ENCODE measurements at regions not wholly inside any gene's neighbourhood (a gene's known extent, or its start where the extent isn't known, plus 50 kb on each side); places are given as distances from the start of the nearest gene placed in this dataset.
A peak's percentile ranks its signal among the peaks of the same experiment; 100 is the strongest.

DNA sequence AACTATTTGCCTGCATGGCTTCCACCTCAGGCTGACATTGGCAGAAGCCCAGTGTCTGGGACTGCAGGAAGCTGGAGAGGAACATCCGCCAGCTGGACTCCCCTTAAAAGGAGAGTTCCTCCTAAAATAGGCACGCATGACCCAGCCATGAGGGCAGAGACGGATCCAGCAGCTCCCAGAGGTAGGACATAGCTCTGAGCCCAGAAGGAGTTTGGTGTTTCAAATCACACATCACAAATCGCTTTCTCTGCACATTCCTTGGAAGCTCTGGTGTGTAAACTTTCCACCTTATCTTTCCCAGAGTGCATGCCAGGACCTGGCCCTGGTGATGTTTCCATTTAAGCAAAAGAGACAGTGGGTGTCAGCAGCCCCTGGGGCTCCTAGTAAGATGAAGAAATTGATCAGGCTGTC is 231.1 kb upstream of the CDH5 start:
- H3K4me1 ChIP-seq (ENCODE audit: control insufficient read depth, insufficient read depth, low read length), result peaks cover 8% of the 10 kb centered on the region
- H3K9me3 ChIP-seq (ENCODE audit: control insufficient read depth, insufficient read depth, low read length), result no peaks in the 10 kb centered on the region
- H3K4me3 ChIP-seq (ENCODE audit: low read depth, low read length), result no peak overlapping the region
- H3K36me3 ChIP-seq (ENCODE audit: control insufficient read depth, insufficient read depth, low read length), result no peaks in the 10 kb centered on the region
- no peak overlapping the region for H3K27ac ChIP-seq (ENCODE audit: low read depth, low read length)
- H3K9ac ChIP-seq (ENCODE audit: low read depth, low read length), result no peak overlapping the region
- no peaks in the 10 kb centered on the region for H3K27me3 ChIP-seq (ENCODE audit: control insufficient read depth, insufficient read depth, low read length)

DNA sequence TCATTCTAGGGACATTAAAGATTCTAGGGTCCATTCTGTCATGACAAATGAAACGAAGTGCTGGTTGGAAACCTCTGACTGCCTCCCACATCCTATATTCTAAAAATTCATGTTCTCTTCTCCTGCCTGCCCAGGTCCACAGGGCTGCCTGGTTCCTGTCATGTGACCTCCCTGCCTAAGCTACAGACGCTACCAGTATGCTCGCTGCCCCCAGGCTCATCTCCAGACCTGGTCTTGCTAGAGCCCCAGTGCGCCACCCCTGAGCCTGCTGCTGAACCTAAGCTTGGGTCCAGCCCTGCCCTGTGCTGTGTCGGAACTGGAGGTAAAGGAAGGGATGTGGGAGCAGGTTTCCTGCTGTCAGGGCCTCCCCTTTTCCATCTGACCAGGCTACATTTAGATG is 231.6 kb upstream of the CDH5 start:
- H3K27me3 ChIP-seq (ENCODE audit: control insufficient read depth, insufficient read depth, low read length), result no peaks in the 10 kb centered on the region
- no peaks in the 10 kb centered on the region for H3K9me3 ChIP-seq (ENCODE audit: control insufficient read depth, insufficient read depth, low read length)
- no peak overlapping the region for H3K9ac ChIP-seq (ENCODE audit: low read depth, low read length)
- H3K36me3 ChIP-seq (ENCODE audit: control insufficient read depth, insufficient read depth, low read length), result no peaks in the 10 kb centered on the region
- H3K27ac ChIP-seq (ENCODE audit: low read depth, low read length), result no peak overlapping the region
- H3K4me1 ChIP-seq (ENCODE audit: control insufficient read depth, insufficient read depth, low read length), result peaks cover 11% of the 10 kb centered on the region
- no peak overlapping the region for H3K4me3 ChIP-seq (ENCODE audit: low read depth, low read length)

DNA sequence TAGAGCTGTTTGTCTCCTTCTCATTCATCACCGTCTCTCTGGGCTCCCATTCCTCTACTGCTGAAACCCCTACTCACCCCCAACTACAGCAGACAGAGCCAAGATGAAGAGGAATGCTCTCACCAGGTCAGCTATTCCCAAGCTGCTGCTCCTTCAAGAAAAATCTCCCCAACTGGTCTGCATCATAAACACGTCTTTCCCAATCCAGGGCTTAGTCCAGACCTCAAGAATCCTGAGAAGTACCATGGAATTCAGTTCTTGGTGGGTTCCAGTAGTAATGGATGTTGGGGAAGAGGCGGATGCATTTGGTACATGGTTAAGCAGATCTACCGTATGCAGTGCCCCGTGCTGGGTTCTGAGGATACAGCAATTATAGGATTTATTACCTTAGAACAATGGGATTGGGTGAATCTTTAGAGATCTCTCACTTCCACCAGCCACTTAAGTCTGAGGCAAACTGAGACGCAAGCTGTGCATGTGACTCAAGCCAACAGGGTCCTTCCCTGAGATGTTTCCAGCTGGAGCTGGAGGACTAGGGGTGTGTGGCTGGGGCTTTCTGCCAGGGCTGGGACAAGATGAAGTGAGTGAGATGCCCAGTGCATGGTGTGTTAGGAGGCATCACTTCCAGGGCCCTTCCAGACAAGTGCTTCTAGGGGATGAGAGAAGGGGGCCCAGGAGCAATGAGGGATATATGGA is 232.7 kb upstream of the CDH5 start:
- Histone ChIP-seq H3K9ac (ENCODE audit: low read depth, low read length) (no peak overlapping the region), H3K27me3 (ENCODE audit: control insufficient read depth, insufficient read depth, low read length) (no peaks in the 10 kb centered on the region), H3K4me3 (ENCODE audit: low read depth, low read length) (no peak overlapping the region)

DNA sequence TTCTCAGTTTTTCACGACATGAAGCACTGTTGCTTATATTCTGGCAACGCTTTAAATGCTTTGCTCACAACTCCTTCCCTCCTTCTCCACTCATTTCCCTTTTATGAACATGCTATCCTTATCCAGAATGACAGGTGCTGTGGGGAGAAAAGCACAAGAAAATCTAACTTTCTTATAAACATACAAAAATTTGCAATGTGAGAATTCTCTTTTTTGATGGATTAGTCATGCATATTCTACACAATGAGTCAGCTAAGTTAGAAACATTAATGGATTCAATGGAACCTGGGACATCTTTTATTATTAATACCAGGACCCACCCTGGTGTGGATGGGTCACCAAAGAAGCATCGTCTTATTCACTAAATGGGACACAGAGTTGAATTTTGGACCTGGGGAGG is 234.6 kb upstream of the CDH5 start:
- no peak overlapping the region for H3K4me3 ChIP-seq (ENCODE audit: low read depth, low read length)
- no peaks in the 10 kb centered on the region for H3K36me3 ChIP-seq (ENCODE audit: control insufficient read depth, insufficient read depth, low read length)
- H3K9ac ChIP-seq (ENCODE audit: low read depth, low read length), result no peak overlapping the region
- no peaks in the 10 kb centered on the region for H3K9me3 ChIP-seq (ENCODE audit: control insufficient read depth, insufficient read depth, low read length)
- no peak overlapping the region for H3K27ac ChIP-seq (ENCODE audit: low read depth, low read length)
- peaks cover 12% of the 10 kb centered on the region for H3K27me3 ChIP-seq (ENCODE audit: control insufficient read depth, insufficient read depth, low read length)
- H3K4me1 ChIP-seq (ENCODE audit: control insufficient read depth, insufficient read depth, low read length), result peaks cover 13% of the 10 kb centered on the region; the same call in 1 of the 2 replicates

More for the DNA sequence above, 232.7 kb upstream of the CDH5 start:
- no peak overlapping the region for H3K27ac ChIP-seq (ENCODE audit: low read depth, low read length)
- peaks cover 11% of the 10 kb centered on the region for H3K4me1 ChIP-seq (ENCODE audit: control insufficient read depth, insufficient read depth, low read length)
- H3K36me3 ChIP-seq (ENCODE audit: control insufficient read depth, insufficient read depth, low read length), result no peaks in the 10 kb centered on the region
- H3K9me3 ChIP-seq (ENCODE audit: control insufficient read depth, insufficient read depth, low read length), result no peaks in the 10 kb centered on the region

DNA sequence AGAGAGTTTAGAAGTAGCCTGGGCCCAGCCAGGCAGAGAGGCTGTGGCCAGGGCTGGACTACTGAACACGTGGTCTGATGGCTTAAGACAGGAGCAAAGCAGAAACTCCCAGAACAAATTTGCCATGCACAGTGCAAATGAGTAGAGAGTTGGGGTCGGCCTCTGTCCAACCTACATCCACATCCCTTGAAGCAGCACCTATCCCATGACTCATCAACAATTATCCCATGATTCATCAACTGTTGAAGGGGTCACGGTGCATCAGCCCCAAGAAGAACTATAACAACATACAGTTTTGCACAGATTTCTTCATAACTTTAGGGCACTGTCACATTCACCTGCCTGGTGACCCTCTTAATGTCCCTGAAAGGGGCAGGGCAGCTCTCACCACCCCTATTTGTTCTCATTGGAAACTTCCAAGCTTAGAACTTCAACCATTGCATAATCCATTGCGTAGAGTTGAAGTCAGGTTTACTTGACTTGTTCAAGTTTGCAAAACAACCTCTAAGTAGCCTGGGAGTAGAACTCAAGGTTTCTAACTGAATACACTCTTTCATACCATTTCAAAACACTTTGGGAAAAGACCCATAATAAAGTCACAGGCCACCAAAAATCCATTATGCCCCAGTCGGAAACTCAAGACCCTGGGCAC is 235.2 kb upstream of the CDH5 start:
- H3K36me3 ChIP-seq (ENCODE audit: control insufficient read depth, insufficient read depth, low read length), result no peaks in the 10 kb centered on the region
- H3K27me3 ChIP-seq (ENCODE audit: control insufficient read depth, insufficient read depth, low read length), result peaks cover 13% of the 10 kb centered on the region
- peaks cover 13% of the 10 kb centered on the region; the same call in 1 of the 2 replicates for H3K4me1 ChIP-seq (ENCODE audit: control insufficient read depth, insufficient read depth, low read length)
- H3K9ac ChIP-seq (ENCODE audit: low read depth, low read length), result no peak overlapping the region
- no peak overlapping the region for H3K4me3 ChIP-seq (ENCODE audit: low read depth, low read length)
- no peaks in the 10 kb centered on the region for H3K9me3 ChIP-seq (ENCODE audit: control insufficient read depth, insufficient read depth, low read length)
- no peak overlapping the region for H3K27ac ChIP-seq (ENCODE audit: low read depth, low read length)

DNA sequence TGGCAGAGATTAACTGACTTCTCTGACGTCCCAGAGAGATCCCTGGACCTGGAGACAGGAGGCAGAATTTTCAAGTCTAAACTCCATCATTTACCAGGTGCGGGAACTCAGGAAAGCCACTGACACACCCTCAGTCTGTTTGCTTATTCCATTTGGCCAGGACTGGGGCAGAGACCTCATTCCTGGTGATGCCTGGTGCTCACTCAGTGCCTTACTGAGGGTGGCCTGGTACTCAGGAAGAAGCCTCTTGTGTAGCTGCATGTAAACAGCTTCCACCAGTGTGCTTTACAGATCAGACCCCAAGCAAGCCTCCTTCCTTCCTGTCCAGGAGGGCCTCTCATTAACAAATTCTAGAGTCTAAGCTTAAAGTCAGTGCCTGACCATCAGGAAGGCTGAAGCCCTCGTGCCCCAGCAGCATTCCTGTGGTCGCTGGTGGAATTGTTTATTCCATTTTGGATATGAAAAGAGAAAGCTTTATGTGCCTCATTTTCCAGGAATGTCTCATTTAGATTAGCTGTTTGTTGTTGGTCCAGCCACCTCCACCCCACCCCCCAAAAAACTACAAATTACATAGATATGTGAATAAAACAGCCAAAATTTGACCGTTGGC is 236.1 kb upstream of the CDH5 start:
- no peak overlapping the region for H3K4me3 ChIP-seq (ENCODE audit: low read depth, low read length)
- no peak overlapping the region for H3K27ac ChIP-seq (ENCODE audit: low read depth, low read length)
- peaks cover 13% of the 10 kb centered on the region for H3K27me3 ChIP-seq (ENCODE audit: control insufficient read depth, insufficient read depth, low read length)

DNA sequence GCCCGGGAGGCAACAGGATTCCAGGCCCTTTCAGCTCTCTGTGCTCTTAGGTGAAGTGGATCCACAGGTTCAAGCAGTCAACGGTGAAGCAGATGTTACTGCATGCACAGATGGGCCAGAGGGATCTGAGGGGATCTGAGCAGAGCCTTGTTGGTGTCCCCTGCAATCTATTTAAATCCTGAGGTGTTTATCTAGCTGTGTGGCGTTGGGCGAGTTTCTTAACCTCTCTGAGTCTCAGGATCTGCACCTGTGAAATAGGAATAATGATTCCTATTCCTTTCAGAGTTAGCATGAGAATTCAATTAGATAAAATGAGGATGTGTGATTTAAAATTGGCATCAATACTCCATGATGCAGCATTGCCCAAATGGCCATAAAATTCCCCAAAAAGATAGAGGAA is 237.3 kb upstream of the CDH5 start:
- H3K4me3 ChIP-seq (ENCODE audit: low read depth, low read length), result no peak overlapping the region
- no peak overlapping the region for H3K9ac ChIP-seq (ENCODE audit: low read depth, low read length)
- no peaks in the 10 kb centered on the region for H3K9me3 ChIP-seq (ENCODE audit: control insufficient read depth, insufficient read depth, low read length)
- peaks cover 13% of the 10 kb centered on the region for H3K27me3 ChIP-seq (ENCODE audit: control insufficient read depth, insufficient read depth, low read length)
- peaks cover 13% of the 10 kb centered on the region; the same call in 1 of the 2 replicates for H3K4me1 ChIP-seq (ENCODE audit: control insufficient read depth, insufficient read depth, low read length)
- no peak overlapping the region for H3K27ac ChIP-seq (ENCODE audit: low read depth, low read length)
- no peaks in the 10 kb centered on the region for H3K36me3 ChIP-seq (ENCODE audit: control insufficient read depth, insufficient read depth, low read length)

More for the DNA sequence above, 236.1 kb upstream of the CDH5 start:
- peaks cover 13% of the 10 kb centered on the region; the same call in 1 of the 2 replicates for H3K4me1 ChIP-seq (ENCODE audit: control insufficient read depth, insufficient read depth, low read length)
- H3K9me3 ChIP-seq (ENCODE audit: control insufficient read depth, insufficient read depth, low read length), result no peaks in the 10 kb centered on the region
- no peak overlapping the region for H3K9ac ChIP-seq (ENCODE audit: low read depth, low read length)
- no peaks in the 10 kb centered on the region for H3K36me3 ChIP-seq (ENCODE audit: control insufficient read depth, insufficient read depth, low read length)

DNA sequence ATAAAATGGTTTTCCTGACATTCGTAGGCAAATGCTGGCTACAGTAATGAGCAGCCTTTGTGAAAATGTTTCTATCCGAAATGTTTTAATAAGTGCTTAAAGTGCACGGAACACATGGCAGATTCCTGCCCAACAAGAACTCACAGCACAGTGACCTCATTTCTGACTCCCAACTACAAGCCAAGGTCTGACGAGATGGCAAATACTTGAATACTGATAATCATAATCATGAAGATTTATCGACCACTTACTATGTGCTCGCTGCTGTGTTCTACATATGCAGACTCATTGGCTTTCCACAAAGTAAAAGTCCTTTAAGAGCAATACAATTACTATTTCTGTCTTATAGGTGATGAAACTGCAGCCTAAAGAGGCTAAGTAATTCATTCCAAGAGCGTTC is 238.1 kb upstream of the CDH5 start:
- Histone ChIP-seq H3K9me3 (ENCODE audit: control insufficient read depth, insufficient read depth, low read length) (no peaks in the 10 kb centered on the region), H3K4me3 (ENCODE audit: low read depth, low read length) (no peak overlapping the region), H3K27me3 (ENCODE audit: control insufficient read depth, insufficient read depth, low read length) (peaks cover 13% of the 10 kb centered on the region), H3K9ac (ENCODE audit: low read depth, low read length) (no peak overlapping the region), H3K4me1 (ENCODE audit: control insufficient read depth, insufficient read depth, low read length) (peaks cover 13% of the 10 kb centered on the region; the same call in 1 of the 2 replicates), H3K36me3 (ENCODE audit: control insufficient read depth, insufficient read depth, low read length) (no peaks in the 10 kb centered on the region), H3K27ac (ENCODE audit: low read depth, low read length) (no peak overlapping the region)

DNA sequence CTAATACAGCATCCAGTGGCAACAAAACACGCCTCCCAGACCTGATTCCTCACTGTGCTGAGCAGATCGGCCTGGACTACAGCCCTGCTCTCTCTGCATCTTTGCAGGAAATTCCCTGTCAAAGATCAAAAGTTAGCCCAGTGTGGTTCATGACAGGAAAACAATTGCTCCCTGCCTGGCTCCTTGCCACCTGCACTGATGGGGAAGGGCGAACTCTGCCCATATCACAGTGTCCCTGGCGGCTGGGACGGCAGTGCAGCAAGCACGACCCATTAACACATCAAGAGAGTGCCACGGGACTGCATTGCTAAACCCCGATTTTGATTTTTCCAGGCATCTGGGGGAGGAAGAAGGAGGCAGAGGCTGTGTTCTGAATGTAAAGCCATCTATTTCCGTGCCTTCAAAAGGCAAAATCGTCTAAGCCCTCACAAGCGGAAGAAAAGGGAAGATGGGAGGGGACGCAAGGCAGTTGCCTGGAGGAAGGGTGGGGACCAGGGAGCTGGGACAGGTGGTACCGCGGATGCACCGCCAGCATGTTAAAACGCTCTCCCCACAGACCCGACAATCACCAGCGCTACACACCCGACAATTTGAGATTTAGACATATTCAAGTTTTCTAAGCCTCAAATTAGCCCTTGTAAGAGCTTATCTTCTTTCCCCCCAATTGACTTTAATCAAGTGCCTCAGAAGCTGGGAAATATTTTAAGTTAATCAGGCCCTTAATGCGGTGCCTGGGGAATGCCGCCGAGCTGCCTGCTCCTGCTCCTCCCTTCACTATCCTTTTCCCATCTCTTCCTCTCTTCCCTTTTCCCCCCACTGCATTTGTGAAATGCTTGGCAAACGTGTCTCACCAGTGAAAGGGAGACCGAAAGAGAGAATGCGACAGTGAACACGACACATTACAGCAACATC is 238.8 kb upstream of the CDH5 start:
- Histone ChIP-seq H3K4me3 (ENCODE audit: low read depth, low read length) (0 out of 2 replicates have a peak overlapping the region, but pooled peaks have one; percentile 7), H3K9me3 (ENCODE audit: control insufficient read depth, insufficient read depth, low read length) (no peaks in the 10 kb centered on the region), H3K9ac (ENCODE audit: low read depth, low read length) (no peak overlapping the region), H3K27ac (ENCODE audit: low read depth, low read length) (no peak overlapping the region), H3K36me3 (ENCODE audit: control insufficient read depth, insufficient read depth, low read length) (no peaks in the 10 kb centered on the region), H3K4me1 (ENCODE audit: control insufficient read depth, insufficient read depth, low read length) (peaks cover 13% of the 10 kb centered on the region; the same call in 1 of the 2 replicates), H3K27me3 (ENCODE audit: control insufficient read depth, insufficient read depth, low read length) (peaks cover 13% of the 10 kb centered on the region)

DNA sequence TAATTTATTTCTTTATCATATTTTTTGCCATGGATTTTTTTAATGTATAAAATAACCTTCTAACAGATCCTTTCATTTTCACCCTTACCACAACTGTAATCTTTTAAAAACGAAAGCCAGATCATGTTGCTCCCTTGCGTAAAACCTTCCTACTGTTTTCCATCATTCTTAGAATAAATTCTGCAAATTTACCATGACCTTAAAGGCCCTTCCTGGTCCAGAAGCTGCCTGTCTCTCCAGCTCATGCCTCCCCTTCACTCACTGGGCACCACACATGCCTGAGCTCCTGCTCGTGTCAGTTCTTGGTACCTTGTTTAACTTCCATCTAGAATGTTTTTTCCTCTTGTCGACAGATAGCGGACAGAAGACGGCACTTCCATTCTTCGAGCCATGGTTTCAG is 245.0 kb upstream of the CDH5 start:
- no peak overlapping the region for H3K9ac ChIP-seq (ENCODE audit: low read depth, low read length)
- no peak overlapping the region for H3K27ac ChIP-seq (ENCODE audit: low read depth, low read length)
- no peaks in the 10 kb centered on the region for H3K9me3 ChIP-seq (ENCODE audit: control insufficient read depth, insufficient read depth, low read length)
- no peaks in the 10 kb centered on the region for H3K36me3 ChIP-seq (ENCODE audit: control insufficient read depth, insufficient read depth, low read length)
- no peaks in the 10 kb centered on the region for H3K4me1 ChIP-seq (ENCODE audit: control insufficient read depth, insufficient read depth, low read length)
- no peak overlapping the region for H3K4me3 ChIP-seq (ENCODE audit: low read depth, low read length)
- no peaks in the 10 kb centered on the region for H3K27me3 ChIP-seq (ENCODE audit: control insufficient read depth, insufficient read depth, low read length)

All from HUES48 (cell line).